Upper lobe of left lung (tissue), 6 donors: ENCODE measurements at regions not wholly inside any gene's neighbourhood (a gene's known extent, or its start where the extent isn't known, plus 50 kb on each side); places are given as distances from the start of the nearest gene placed in this dataset.

Experiments used
- ATAC-seq, 2 donors: fragments of 200-7000 bp; cut with Tn5 transposase; one replicate each; pipeline ENCODE4 v1.9.1; 2022; ENCODE audit warnings: mild to moderate bottlenecking in 2 of 2, moderate library complexity in 2 of 2; ENCODE audit not compliant: low FRiP score in 2 of 2
- DNase-seq, 2 donors: peaks; one replicate each; pipeline ENCODE4 v3.0.0-alpha.2; 2019 to 2020
- H3K27ac ChIP-seq, 4 donors: fragments of 200-600 bp; sonication (generic); one replicate each; pipeline ENCODE4 v1.5.1; 2016 to 2019
- H3K27me3 ChIP-seq, 4 donors: fragments of 200-600 bp; sonication (generic); one replicate each; pipeline ENCODE4 v1.5.1; 2017 to 2019
- H3K36me3 ChIP-seq, 4 donors: fragments of 200-600 bp; sonication (generic); one replicate each; pipeline ENCODE4 v1.5.1; 2016 to 2019
- H3K4me1 ChIP-seq, 4 donors: fragments of 200-600 bp; sonication (generic); one replicate each; pipeline ENCODE4 v1.5.1; 2018 to 2019
- H3K4me3 ChIP-seq, 4 donors: fragments of 200-600 bp; sonication (generic); one replicate each; pipeline ENCODE4 v1.5.1; 2017 to 2019; ENCODE audit warnings: mild to moderate bottlenecking in 2 of 4, moderate library complexity in 1 of 4
- H3K9me3 ChIP-seq, 4 donors: fragments of 200-600 bp; sonication (generic); one replicate each; pipeline ENCODE4 v1.5.1; 2018 to 2019
- EP300 ChIP-seq, 4 donors: sonication (generic); formaldehyde crosslinking; IDR thresholded peaks; one replicate each; pipeline ENCODE4 v1.5.1; 2017; ENCODE audit warnings: antibody characterized with exemption in 4 of 4, control low read depth in 2 of 4
- POLR2A ChIP-seq, 4 donors: fragments of 450-650 bp; IDR thresholded peaks; one replicate each; pipeline ENCODE4 v1.5.1; 2016 to 2017; ENCODE audit warnings: antibody characterized with exemption in 4 of 4, mild to moderate bottlenecking in 2 of 4
- POLR2AphosphoS5 ChIP-seq, 2 donors: sonication (generic); formaldehyde crosslinking; IDR thresholded peaks; one replicate each; pipeline ENCODE4 v1.5.1; 2017; ENCODE audit warnings: antibody characterized with exemption in 2 of 2
- whole genome bisulfite sequencing, 2 donors: methylation state at CpG; one replicate each; pipeline ENCODE4 v1.1.5; 2017 to 2018; 5-methylcytosine and 5-hydroxymethylcytosine counted together
- TF ChIP-seq, protein P1 (sequence below), 6 experiments: fragments of 450-650 bp in 4 of 6; fragments of 200-600 bp in 2 of 6; sonication (generic) in 2 of 6; IDR thresholded peaks; one replicate each; pipeline ENCODE4 v1.5.1; 2016 to 2019; ENCODE audit warnings: antibody characterized with exemption in 6 of 6
- donor health status: DM: no; HTN: no; CAD: no; lungs with moderate emphysema.
- donor health status: DM: no; HTN: yes; CAD: no; lungs with severe emphysema.

DNA sequence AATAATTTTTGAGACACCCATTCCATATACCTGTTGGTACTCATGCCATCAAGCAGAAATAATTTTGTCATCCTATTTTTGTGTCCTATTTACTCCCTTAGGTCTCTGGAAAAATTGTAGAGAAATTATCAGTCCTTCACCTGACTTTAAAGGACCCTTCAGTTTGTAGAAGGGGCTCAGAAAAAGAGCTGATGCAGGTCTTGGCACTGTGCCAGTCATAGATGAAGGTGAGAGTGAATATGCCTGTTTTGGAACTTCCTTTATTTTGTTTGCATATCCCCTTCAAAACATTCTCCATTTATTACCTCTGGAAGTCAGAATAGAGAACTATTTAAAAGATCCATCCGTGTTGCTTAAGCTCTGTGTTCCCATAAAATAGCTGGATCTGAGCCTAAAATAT lies 321.0 kb upstream of the TPK1 start:
- DNase-seq (no peak), ATAC-seq (no peak)
- Histone ChIP-seq H3K4me1 (no peaks in the 10 kb centered on the region), H3K4me3 (no peak overlapping the region), H3K27ac (no peak overlapping the region), H3K9me3 (no peaks in the 10 kb centered on the region), H3K36me3 (no peaks in the 10 kb centered on the region), H3K27me3 (no peaks in the 10 kb centered on the region)
- WGBS, 2 donors: 39 to 40% methylated on average over 1 of the region's 1 CpG
- no peak for TF ChIP-seq EP300 (IDR thresholded peaks at IDR 0.05)
- TF ChIP-seq, protein P1, sequence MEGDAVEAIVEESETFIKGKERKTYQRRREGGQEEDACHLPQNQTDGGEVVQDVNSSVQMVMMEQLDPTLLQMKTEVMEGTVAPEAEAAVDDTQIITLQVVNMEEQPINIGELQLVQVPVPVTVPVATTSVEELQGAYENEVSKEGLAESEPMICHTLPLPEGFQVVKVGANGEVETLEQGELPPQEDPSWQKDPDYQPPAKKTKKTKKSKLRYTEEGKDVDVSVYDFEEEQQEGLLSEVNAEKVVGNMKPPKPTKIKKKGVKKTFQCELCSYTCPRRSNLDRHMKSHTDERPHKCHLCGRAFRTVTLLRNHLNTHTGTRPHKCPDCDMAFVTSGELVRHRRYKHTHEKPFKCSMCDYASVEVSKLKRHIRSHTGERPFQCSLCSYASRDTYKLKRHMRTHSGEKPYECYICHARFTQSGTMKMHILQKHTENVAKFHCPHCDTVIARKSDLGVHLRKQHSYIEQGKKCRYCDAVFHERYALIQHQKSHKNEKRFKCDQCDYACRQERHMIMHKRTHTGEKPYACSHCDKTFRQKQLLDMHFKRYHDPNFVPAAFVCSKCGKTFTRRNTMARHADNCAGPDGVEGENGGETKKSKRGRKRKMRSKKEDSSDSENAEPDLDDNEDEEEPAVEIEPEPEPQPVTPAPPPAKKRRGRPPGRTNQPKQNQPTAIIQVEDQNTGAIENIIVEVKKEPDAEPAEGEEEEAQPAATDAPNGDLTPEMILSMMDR (IDR thresholded peaks at IDR 0.05): no peak
- TF ChIP-seq POLR2AphosphoS5 (IDR thresholded peaks at IDR 0.05): no peak
- no peak for TF ChIP-seq POLR2A (IDR thresholded peaks at IDR 0.05)

DNA sequence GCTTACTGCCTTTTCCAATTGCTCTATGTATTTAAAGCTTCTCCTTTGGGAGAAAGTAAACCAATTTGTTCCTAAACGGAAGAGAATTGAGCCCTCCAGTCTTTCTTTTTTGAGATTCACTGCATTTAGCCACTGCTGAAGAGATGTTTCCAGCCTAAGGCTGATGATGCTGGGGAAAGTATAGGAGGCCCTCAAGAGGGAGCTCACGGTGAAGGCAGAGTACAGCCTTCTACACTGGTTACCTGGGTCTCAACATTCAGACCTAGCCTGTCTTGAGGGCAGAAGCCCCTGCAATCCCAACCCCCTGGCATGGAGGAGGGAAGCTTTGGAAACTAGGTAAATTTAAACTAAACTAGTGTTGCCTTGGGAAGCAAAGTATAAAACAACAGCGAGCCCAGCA lies 316.7 kb upstream of the TPK1 start:
- Histone ChIP-seq H3K27ac (no peak overlapping the region), H3K4me3 (no peak overlapping the region), H3K4me1 (no peaks in the 10 kb centered on the region), H3K36me3 (no peaks in the 10 kb centered on the region), H3K27me3 (no peaks in the 10 kb centered on the region), H3K9me3 (no peaks in the 10 kb centered on the region)
- ATAC-seq (no peak), DNase-seq (no peak)
- TF ChIP-seq, protein P1 (IDR thresholded peaks at IDR 0.05): no peak
- no peak for TF ChIP-seq EP300 (IDR thresholded peaks at IDR 0.05)
- no peak for TF ChIP-seq POLR2A (IDR thresholded peaks at IDR 0.05)
- TF ChIP-seq POLR2AphosphoS5 (IDR thresholded peaks at IDR 0.05): no peak
- 70% methylated on average over 3 of the region's 3 CpGs for WGBS, 2 donors

DNA sequence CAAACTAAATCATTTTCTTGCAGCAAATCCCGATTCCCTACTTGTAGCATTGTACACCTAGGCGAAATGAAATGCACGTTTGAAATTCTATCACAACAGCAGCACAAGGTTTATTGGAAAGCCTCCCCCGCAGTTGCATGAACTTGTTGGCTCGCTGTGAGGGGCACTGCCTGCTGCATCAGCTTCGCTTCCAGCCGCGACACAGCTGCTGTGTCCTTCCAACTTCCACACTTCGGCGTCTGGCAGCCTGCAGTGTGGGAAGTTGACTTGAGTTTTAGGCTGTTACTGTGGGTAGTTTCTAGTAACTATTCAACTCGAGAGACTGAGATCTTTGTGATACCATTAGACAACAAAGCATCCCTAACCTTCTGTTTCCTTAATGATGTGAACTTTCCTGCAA lies 315.8 kb upstream of the TPK1 start:
- TF ChIP-seq EP300 (IDR thresholded peaks at IDR 0.05) (no peak), POLR2AphosphoS5 (IDR thresholded peaks at IDR 0.05) (no peak), POLR2A (IDR thresholded peaks at IDR 0.05) (no peak)
- TF ChIP-seq, protein P1 (IDR thresholded peaks at IDR 0.05): no peak
- Histone ChIP-seq H3K36me3 (no peaks in the 10 kb centered on the region), H3K9me3 (no peaks in the 10 kb centered on the region), H3K27ac (no peak overlapping the region), H3K27me3 (no peaks in the 10 kb centered on the region), H3K4me3 (no peak overlapping the region), H3K4me1 (no peaks in the 10 kb centered on the region)
- ATAC-seq (no peak), DNase-seq (peak in 1 of 2 donors; percentile 8)
- WGBS, 2 donors: 61 to 80% methylated on average over 11 of the region's 11 CpGs

DNA sequence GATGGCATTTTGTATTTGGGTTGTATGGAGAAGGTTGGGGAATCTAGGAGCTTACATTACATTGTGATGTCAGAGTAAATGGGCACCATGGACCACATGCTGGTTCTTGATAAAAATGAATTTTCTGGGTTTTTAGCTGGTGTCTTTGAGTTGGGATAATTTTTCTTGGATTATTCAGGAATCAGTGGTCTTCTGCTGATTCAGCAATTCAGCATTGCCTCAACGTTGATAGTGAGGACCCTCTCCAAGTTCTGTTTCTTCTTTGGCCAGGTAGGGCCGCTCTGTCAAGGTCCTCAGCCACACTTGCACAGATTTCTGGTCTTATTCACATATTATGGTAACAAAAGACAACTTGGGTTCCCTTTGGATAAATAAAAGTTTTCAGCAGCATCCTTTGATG lies 312.0 kb upstream of the TPK1 start:
- no peak overlapping the region for H3K4me3 ChIP-seq
- ATAC-seq (no peak), DNase-seq (no peak)
- 69 to 78% methylated on average over 2 of the region's 2 CpGs for WGBS, 2 donors
- H3K9me3 ChIP-seq: no peaks in the 10 kb centered on the region
- H3K4me1 ChIP-seq: no peaks in the 10 kb centered on the region
- no peak overlapping the region for H3K27ac ChIP-seq
- no peaks in the 10 kb centered on the region for H3K27me3 ChIP-seq
- no peaks in the 10 kb centered on the region for H3K36me3 ChIP-seq
- TF ChIP-seq EP300 (IDR thresholded peaks at IDR 0.05) (no peak), POLR2A (IDR thresholded peaks at IDR 0.05) (no peak), POLR2AphosphoS5 (IDR thresholded peaks at IDR 0.05) (no peak)
- TF ChIP-seq, protein P1 (IDR thresholded peaks at IDR 0.05): no peak

DNA sequence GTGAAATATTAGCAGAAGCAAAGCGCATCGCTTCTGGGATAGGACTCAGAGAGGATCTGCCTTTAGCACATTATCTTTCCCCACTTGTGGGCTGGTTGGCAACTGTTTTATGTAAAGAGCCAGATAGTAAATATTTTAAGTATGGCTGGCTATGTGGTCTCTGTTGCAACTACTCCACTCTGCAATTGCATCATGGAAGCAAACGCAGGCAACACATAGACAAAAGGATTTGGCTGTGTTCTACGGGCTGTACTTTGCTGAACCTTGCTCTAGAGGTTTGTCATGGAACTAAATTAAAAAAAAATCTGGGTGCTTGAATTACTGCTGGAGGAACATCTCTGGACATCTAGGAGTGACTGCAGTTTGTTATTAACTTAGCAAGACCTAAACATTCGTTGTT lies 307.8 kb upstream of the TPK1 start:
- 77% methylated on average over 5 of the region's 5 CpGs for WGBS, 2 donors
- no peak overlapping the region for H3K27ac ChIP-seq
- ATAC-seq (no peak), DNase-seq (no peak)
- no peaks in the 10 kb centered on the region for H3K36me3 ChIP-seq
- no peak for TF ChIP-seq EP300 (IDR thresholded peaks at IDR 0.05)
- no peak for TF ChIP-seq POLR2AphosphoS5 (IDR thresholded peaks at IDR 0.05)
- H3K27me3 ChIP-seq: no peaks in the 10 kb centered on the region
- no peaks in the 10 kb centered on the region for H3K4me1 ChIP-seq
- no peak overlapping the region for H3K4me3 ChIP-seq
- H3K9me3 ChIP-seq: no peaks in the 10 kb centered on the region
